Thoracic aorta (tissue), 2 donors: ENCODE measurements at regions not wholly inside any gene's neighbourhood (a gene's known extent, or its start where the extent isn't known, plus 50 kb on each side); places are given as distances from the start of the nearest gene placed in this dataset.

Source experiments
- ATAC-seq: fragments of 150-250 bp; one replicate; pipeline ENCODE4 v1.8.0; 2017; ENCODE audit warnings: low read depth; ENCODE audit not compliant: insufficient number of reproducible peaks, low FRiP score
- DNase-seq: peaks from one replicate; pipeline ENCODE4 v3.0.0-alpha.2; 2020; ENCODE audit warnings: low spot score
- H3K27ac ChIP-seq, 2 donors: fragments of 200-600 bp; sonication (generic); 1 replicate in 1 of 2; 2 replicates in 1 of 2; pipeline ENCODE4 v1.5.1; 2016; ENCODE audit warnings: mild to moderate bottlenecking in 2 of 2, moderate library complexity in 2 of 2
- H3K27me3 ChIP-seq: fragments of 200-600 bp; sonication (generic); replicated peaks from 2 replicates; pipeline ENCODE4 v1.6.0; 2016; ENCODE audit warnings: mild to moderate bottlenecking; ENCODE audit not compliant: insufficient read depth
- H3K36me3 ChIP-seq: fragments of 200-600 bp; sonication (generic); one replicate; pipeline ENCODE4 v1.5.1; 2016
- H3K4me1 ChIP-seq, 2 donors: fragments of 200-600 bp; sonication (generic); 1 replicate in 1 of 2; 2 replicates in 1 of 2; pipeline versions ENCODE4 v1.5.1 to v1.6.0; 2016; ENCODE audit warnings: low read depth in 2 of 2, mild to moderate bottlenecking in 1 of 2; ENCODE audit not compliant: control insufficient read depth in 1 of 2
- H3K4me3 ChIP-seq: fragments of 200-600 bp; sonication (generic); 2 replicates; pipeline ENCODE4 v1.5.1; 2016; ENCODE audit warnings: mild to moderate bottlenecking
- H3K9me3 ChIP-seq: fragments of 200-600 bp; sonication (generic); 2 replicates; pipeline ENCODE4 v1.5.1; 2016
- CTCF ChIP-seq: fragments of 200-600 bp; sonication (generic); IDR thresholded peaks from one replicate; pipeline ENCODE4 v1.5.1; 2019; ENCODE audit warnings: antibody characterized with exemption

- DNase-seq (no peak), ATAC-seq (no peak)
- Histone ChIP-seq H3K27me3 (no peaks in the 10 kb centered on the region), H3K4me1 (no peaks in the 10 kb centered on the region), H3K27ac (no peak overlapping the region), H3K4me3 (no peak overlapping the region), H3K36me3 (no peaks in the 10 kb centered on the region), H3K9me3 (no peaks in the 10 kb centered on the region)
- TF ChIP-seq CTCF: no peak
These were observed 314.3 kb upstream of the FGF13 start for GRCh38 chrX:139025816-139026215.

GRCh38 chrX:139023531-139023930, 312.0 kb upstream of the FGF13 start:
- Histone ChIP-seq H3K4me1 (no peaks in the 10 kb centered on the region), H3K36me3 (no peaks in the 10 kb centered on the region), H3K4me3 (no peak overlapping the region), H3K27ac (no peak overlapping the region), H3K27me3 (no peaks in the 10 kb centered on the region), H3K9me3 (no peaks in the 10 kb centered on the region)
- no peak for TF ChIP-seq CTCF
- no peak for DNase-seq
- no peak for ATAC-seq

- ATAC-seq: no peak
- TF ChIP-seq CTCF: no peak
- no peaks in the 10 kb centered on the region for H3K27me3 ChIP-seq
- no peaks in the 10 kb centered on the region for H3K4me1 ChIP-seq
- no peak overlapping the region for H3K27ac ChIP-seq
- no peaks in the 10 kb centered on the region for H3K36me3 ChIP-seq
- H3K9me3 ChIP-seq: no peaks in the 10 kb centered on the region
- no peak overlapping the region for H3K4me3 ChIP-seq
- no peak for DNase-seq
These were observed 309.3 kb upstream of the FGF13 start for GRCh38 chrX:139020801-139021200.

- no peak for TF ChIP-seq CTCF
- ATAC-seq: no peak
These were observed 306.9 kb upstream of the FGF13 start for GRCh38 chrX:139018436-139018835.

DNA sequence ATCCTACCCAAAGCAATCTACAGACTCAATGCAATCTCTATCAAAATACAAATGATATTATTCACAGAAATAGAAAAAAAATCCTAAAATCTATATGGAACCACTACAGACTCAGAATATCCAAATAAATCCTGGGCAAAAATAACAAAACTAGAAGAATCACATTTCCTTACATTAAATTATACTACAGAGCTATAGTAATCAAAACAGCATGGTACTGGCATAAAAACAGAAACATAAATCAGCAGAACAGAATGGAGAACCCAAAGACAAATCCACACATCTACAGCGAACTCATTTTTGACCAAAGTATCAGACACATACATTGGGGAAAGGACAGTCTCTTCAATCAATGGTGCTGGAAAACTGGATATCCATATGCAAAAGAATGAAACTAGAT, 304.1 kb upstream of the FGF13 start:
- no peak for TF ChIP-seq CTCF
- Histone ChIP-seq H3K27ac (no peak overlapping the region), H3K4me1 (no peaks in the 10 kb centered on the region), H3K27me3 (no peaks in the 10 kb centered on the region), H3K36me3 (no peaks in the 10 kb centered on the region), H3K4me3 (no peak overlapping the region), H3K9me3 (no peaks in the 10 kb centered on the region)
- ATAC-seq (no peak), DNase-seq (no peak)

More at GRCh38 chrX:139018436-139018835, 306.9 kb upstream of the FGF13 start:
- no peaks in the 10 kb centered on the region for H3K4me1 ChIP-seq
- no peak overlapping the region for H3K4me3 ChIP-seq
- no peak overlapping the region for H3K27ac ChIP-seq
- no peaks in the 10 kb centered on the region for H3K9me3 ChIP-seq
- no peaks in the 10 kb centered on the region for H3K27me3 ChIP-seq
- DNase-seq: no peak
- no peaks in the 10 kb centered on the region for H3K36me3 ChIP-seq
